Hepatocyte (in vitro differentiated cells): ENCODE measurements at regions not wholly inside any gene's neighbourhood (a gene's known extent, or its start where the extent isn't known, plus 50 kb on each side); places are given as distances from the start of the nearest gene placed in this dataset.

Source experiments
- DNase-seq: peaks from one replicate; pipeline ENCODE4 v3.0.0-alpha.2; 2016; ENCODE audit warnings: low spot score
- H2AFZ ChIP-seq: fragments of 200-600 bp; sonication (generic); 2 replicates; pipeline ENCODE4 v1.6.0; 2016; ENCODE audit warnings: antibody characterized with exemption, mild to moderate bottlenecking
- H3K27ac ChIP-seq: fragments of 200-600 bp; sonication (generic); 2 replicates; pipeline ENCODE4 v1.5.1; 2016; ENCODE audit warnings: mild to moderate bottlenecking
- H3K27me3 ChIP-seq: fragments of 200-600 bp; sonication (generic); 2 replicates; pipeline ENCODE4 v1.6.1; 2016
- H3K36me3 ChIP-seq: fragments of 200-600 bp; sonication (generic); replicated peaks from 2 replicates; pipeline ENCODE4 v1.5.1; 2016; ENCODE audit warnings: low read depth; ENCODE audit not compliant: insufficient read depth
- H3K4me1 ChIP-seq: fragments of 200-600 bp; sonication (generic); 2 replicates; pipeline ENCODE4 v1.5.1; 2016; ENCODE audit warnings: mild to moderate bottlenecking, moderate library complexity; ENCODE audit not compliant: insufficient read depth
- H3K4me2 ChIP-seq: fragments of 200-600 bp; sonication (generic); 2 replicates; pipeline ENCODE4 v1.6.0; 2016
- H3K4me3 ChIP-seq: fragments of 200-600 bp; sonication (generic); 2 replicates; pipeline ENCODE4 v1.5.1; 2016; ENCODE audit warnings: mild to moderate bottlenecking
- H3K79me2 ChIP-seq: fragments of 200-600 bp; sonication (generic); 2 replicates; pipeline ENCODE4 v1.6.0; 2017; ENCODE audit warnings: mild to moderate bottlenecking
- H3K9me2 ChIP-seq: fragments of 200-600 bp; sonication (generic); replicated peaks from 2 replicates; pipeline ENCODE4 v1.6.0; 2017; ENCODE audit warnings: mild to moderate bottlenecking; ENCODE audit not compliant: insufficient read depth
- H3K9me3 ChIP-seq: fragments of 200-600 bp; sonication (generic); 2 replicates; pipeline ENCODE4 v1.5.1; 2016; ENCODE audit warnings: low read depth, mild to moderate bottlenecking
- H4K20me1 ChIP-seq: fragments of 200-600 bp; sonication (generic); 2 replicates; pipeline ENCODE4 v1.6.0; 2016; ENCODE audit warnings: mild to moderate bottlenecking; ENCODE audit not compliant: insufficient read depth, poor library complexity, severe bottlenecking
- EZH2 ChIP-seq: fragments of 200-600 bp; sonication (generic); IDR thresholded peaks from 2 replicates; pipeline ENCODE4 v1.6.1; 2016; ENCODE audit warnings: antibody characterized with exemption, mild to moderate bottlenecking, borderline replicate concordance
- EZH2phosphoT487 ChIP-seq: fragments of 200-600 bp; sonication (generic); IDR thresholded peaks from one replicate; pipeline ENCODE4 v1.6.1; 2018; ENCODE audit warnings: antibody characterized with exemption, mild to moderate bottlenecking, low read depth, moderate library complexity; ENCODE audit not compliant: unreplicated experiment, severe bottlenecking
- WGBS: methylation state at CpG from one replicate; pipeline ENCODE4 v1.1.6; 2016; ENCODE audit warnings: low lambda C conversion rate; ENCODE audit errors: missing lambda C conversion rate; 5-methylcytosine and 5-hydroxymethylcytosine counted together
- TF ChIP-seq, protein P1 (sequence below): fragments of 200-600 bp; sonication (generic); IDR thresholded peaks from 2 replicates; pipeline ENCODE4 v1.5.1; 2016; ENCODE audit warnings: antibody characterized with exemption, mild to moderate bottlenecking; ENCODE audit not compliant: poor library complexity

DNA sequence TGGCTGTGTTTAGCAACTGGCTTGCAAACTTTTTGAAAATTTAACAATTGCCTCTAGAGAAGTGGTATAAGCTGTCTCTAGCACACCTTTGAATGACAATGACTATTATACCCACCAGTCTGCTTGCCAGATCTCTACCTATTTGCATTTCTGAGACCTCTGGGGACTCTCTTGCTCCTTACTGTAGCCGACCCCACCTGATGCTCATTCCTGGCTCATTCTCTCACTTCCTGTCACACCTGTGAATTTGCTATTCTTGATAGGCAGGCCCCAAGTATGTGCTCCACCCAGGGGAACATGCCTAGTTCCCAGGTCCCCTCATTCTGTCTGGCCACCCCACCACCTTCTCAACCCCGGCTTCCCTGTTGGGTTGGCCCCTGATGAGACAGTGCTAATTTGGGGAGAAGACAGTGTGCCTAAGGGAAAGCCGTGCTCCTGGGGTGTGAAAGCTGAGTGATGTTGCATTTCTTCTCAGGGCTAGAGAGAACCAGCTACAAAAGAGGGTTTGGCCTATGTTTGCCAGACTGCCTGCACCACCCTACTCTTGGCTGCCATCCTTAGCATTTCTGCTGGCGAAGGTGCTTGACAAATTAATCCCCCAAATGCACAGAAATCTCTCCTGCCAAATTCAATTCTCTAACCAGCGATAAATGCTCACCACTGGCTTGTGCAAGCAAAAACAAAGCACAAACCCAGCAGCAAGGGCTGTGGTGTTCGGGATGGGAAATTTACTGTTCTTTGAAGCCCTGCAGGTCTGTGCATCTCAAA, 138.2 kb downstream of the RPS24 start:
- DNase-seq = no peak
- H3K4me1 ChIP-seq = no peaks in the 10 kb centered on the region
- 87% methylated on average over 6 of the region's 6 CpGs for WGBS
- no peaks in the 10 kb centered on the region for H3K9me3 ChIP-seq
- no peak overlapping the region for H2AFZ ChIP-seq
- no peaks in the 10 kb centered on the region for H3K27me3 ChIP-seq
- no peak overlapping the region for H3K4me2 ChIP-seq
- H3K4me3 ChIP-seq = no peak overlapping the region
- no peaks in the 10 kb centered on the region for H3K36me3 ChIP-seq
- H3K79me2 ChIP-seq = no peaks in the 10 kb centered on the region
- no peak overlapping the region for H3K27ac ChIP-seq
- TF ChIP-seq EZH2phosphoT487 = no peak
- TF ChIP-seq, protein P1, sequence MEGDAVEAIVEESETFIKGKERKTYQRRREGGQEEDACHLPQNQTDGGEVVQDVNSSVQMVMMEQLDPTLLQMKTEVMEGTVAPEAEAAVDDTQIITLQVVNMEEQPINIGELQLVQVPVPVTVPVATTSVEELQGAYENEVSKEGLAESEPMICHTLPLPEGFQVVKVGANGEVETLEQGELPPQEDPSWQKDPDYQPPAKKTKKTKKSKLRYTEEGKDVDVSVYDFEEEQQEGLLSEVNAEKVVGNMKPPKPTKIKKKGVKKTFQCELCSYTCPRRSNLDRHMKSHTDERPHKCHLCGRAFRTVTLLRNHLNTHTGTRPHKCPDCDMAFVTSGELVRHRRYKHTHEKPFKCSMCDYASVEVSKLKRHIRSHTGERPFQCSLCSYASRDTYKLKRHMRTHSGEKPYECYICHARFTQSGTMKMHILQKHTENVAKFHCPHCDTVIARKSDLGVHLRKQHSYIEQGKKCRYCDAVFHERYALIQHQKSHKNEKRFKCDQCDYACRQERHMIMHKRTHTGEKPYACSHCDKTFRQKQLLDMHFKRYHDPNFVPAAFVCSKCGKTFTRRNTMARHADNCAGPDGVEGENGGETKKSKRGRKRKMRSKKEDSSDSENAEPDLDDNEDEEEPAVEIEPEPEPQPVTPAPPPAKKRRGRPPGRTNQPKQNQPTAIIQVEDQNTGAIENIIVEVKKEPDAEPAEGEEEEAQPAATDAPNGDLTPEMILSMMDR = no peak
- TF ChIP-seq EZH2 = no peak
- no peaks in the 10 kb centered on the region for H3K9me2 ChIP-seq
- H4K20me1 ChIP-seq = no peaks in the 10 kb centered on the region

DNA sequence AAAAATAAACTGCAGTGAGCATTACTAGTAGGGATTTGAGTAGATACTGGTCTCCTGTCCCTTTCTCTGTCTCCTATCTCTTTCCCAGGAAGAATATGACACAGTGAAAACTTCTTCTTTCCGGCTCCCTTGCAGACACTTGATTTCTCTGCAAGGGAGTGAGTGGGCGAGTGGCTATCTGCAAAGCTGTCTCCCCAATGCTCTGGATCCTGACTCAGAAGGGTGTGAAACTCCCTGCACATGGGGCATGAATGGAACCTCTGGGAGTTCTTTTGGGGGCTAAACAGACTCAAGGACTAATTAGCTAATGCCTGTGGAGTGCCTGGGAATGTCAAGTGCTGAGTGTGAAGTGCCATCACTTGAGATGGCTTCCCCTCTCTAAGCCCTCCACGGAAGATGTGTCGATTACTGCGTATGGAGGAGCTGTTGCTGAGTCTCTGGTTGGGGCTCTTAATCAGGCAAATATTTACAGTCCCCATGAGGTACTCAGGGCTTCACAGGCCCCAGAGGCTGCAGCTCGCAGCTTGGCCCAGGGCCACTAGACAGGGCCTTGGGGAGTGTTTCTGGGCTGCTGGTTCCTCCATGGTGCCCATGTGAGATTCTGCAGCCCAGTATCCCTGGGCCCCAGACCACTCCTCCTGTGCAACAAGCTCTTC, 139.8 kb downstream of the RPS24 start:
- H3K36me3 ChIP-seq = no peaks in the 10 kb centered on the region
- no peak for DNase-seq
- H4K20me1 ChIP-seq = no peaks in the 10 kb centered on the region
- H3K9me3 ChIP-seq = no peaks in the 10 kb centered on the region
- no peak overlapping the region for H3K4me2 ChIP-seq
- H3K27me3 ChIP-seq = peaks cover 3% of the 10 kb centered on the region
- no peak overlapping the region for H3K4me3 ChIP-seq
- no peak overlapping the region for H2AFZ ChIP-seq
- H3K27ac ChIP-seq = no peak overlapping the region
- 72% methylated on average over 6 of the region's 6 CpGs for WGBS
- H3K4me1 ChIP-seq = no peaks in the 10 kb centered on the region
- no peaks in the 10 kb centered on the region for H3K79me2 ChIP-seq
- no peaks in the 10 kb centered on the region for H3K9me2 ChIP-seq
- TF ChIP-seq EZH2phosphoT487 (no peak), EZH2 (no peak)
- TF ChIP-seq, protein P1 = no peak

- no peaks in the 10 kb centered on the region for H3K79me2 ChIP-seq
- no peak overlapping the region for H3K27ac ChIP-seq
- H3K4me2 ChIP-seq = no peak overlapping the region
- H2AFZ ChIP-seq = no peak overlapping the region
- no peak for DNase-seq
- H3K27me3 ChIP-seq = peaks cover 3% of the 10 kb centered on the region
- no peaks in the 10 kb centered on the region for H4K20me1 ChIP-seq
- no peaks in the 10 kb centered on the region for H3K4me1 ChIP-seq
- H3K36me3 ChIP-seq = no peaks in the 10 kb centered on the region
- no peaks in the 10 kb centered on the region for H3K9me3 ChIP-seq
- H3K4me3 ChIP-seq = no peak overlapping the region
- TF ChIP-seq EZH2phosphoT487 = no peak
- TF ChIP-seq, protein P1 = no peak
- no peak for TF ChIP-seq EZH2
- no peaks in the 10 kb centered on the region for H3K9me2 ChIP-seq
- whole genome bisulfite sequencing = 79% methylated on average over 5 of the region's 5 CpGs
Observed at GRCh38 chr10:78175444-78176015, 141.9 kb downstream of the RPS24 start.
